ENCODE measurements at regions not wholly inside any gene's neighbourhood (a gene's known extent, or its start where the extent isn't known, plus 50 kb on each side); places are given as distances from the start of the nearest gene placed in this dataset.

- Histone ChIP-seq H3K27ac (ENCODE audit: low read depth in 1 of 2, low read length in 1 of 2) (no peak overlapping the region), H3K9ac (ENCODE audit: insufficient read depth in 1 of 2, low read length in 2 of 2) (no peak overlapping the region), H3K36me3 (ENCODE audit: control insufficient read depth in 4 of 4, insufficient read depth in 4 of 4, low read length in 4 of 4) (no peaks in the 10 kb centered on the region), H3K27me3 (ENCODE audit: control insufficient read depth in 3 of 3, insufficient read depth in 3 of 3, low read length in 2 of 3) (no peaks in the 10 kb centered on the region), H3K4me1 (ENCODE audit: control insufficient read depth in 5 of 5, insufficient read depth in 5 of 5, low read length in 5 of 5) (no peaks in the 10 kb centered on the region), H3K4me3 (no peak overlapping the region), H3K9me3 (ENCODE audit: control insufficient read depth in 4 of 4, insufficient read depth in 3 of 4, low read length in 3 of 4) (no peaks in the 10 kb centered on the region)
- DNase-seq: no peak
- no peak for TF ChIP-seq CTCF (IDR thresholded peaks at IDR 0.05; ENCODE audit: control extremely low read depth, extremely low read depth)
- ATAC-seq (ENCODE audit: insufficient read depth, low FRiP score): no peak
- 93 to 97% methylated on average over 2 of the region's 2 CpGs for WGBS, 2 donors
These were observed 234.6 kb upstream of the RFC3 start for GRCh38 chr13:33583398-33583797.

GRCh38 chr13:33590936-33591335 is 227.0 kb upstream of the RFC3 start:
- H3K4me1 ChIP-seq (ENCODE audit: control insufficient read depth in 5 of 5, insufficient read depth in 5 of 5, low read length in 5 of 5): no peaks in the 10 kb centered on the region
- H3K36me3 ChIP-seq (ENCODE audit: control insufficient read depth in 4 of 4, insufficient read depth in 4 of 4, low read length in 4 of 4): no peaks in the 10 kb centered on the region
- no peaks in the 10 kb centered on the region for H3K9me3 ChIP-seq (ENCODE audit: control insufficient read depth in 4 of 4, insufficient read depth in 3 of 4, low read length in 3 of 4)
- no peak overlapping the region for H3K4me3 ChIP-seq
- H3K9ac ChIP-seq (ENCODE audit: insufficient read depth in 1 of 2, low read length in 2 of 2): no peak overlapping the region
- H3K27me3 ChIP-seq (ENCODE audit: control insufficient read depth in 3 of 3, insufficient read depth in 3 of 3, low read length in 2 of 3): no peaks in the 10 kb centered on the region
- TF ChIP-seq CTCF (IDR thresholded peaks at IDR 0.05; ENCODE audit: control extremely low read depth, extremely low read depth): no peak
- H3K27ac ChIP-seq (ENCODE audit: low read depth in 1 of 2, low read length in 1 of 2): no peak overlapping the region
- ATAC-seq (ENCODE audit: insufficient read depth, low FRiP score) (no peak), DNase-seq (no peak)
- WGBS, 2 donors: 93 to 94% methylated on average over 6 of the region's 6 CpGs

- Histone ChIP-seq H3K27ac (ENCODE audit: low read depth in 1 of 2, low read length in 1 of 2) (no peak overlapping the region), H3K4me3 (no peak overlapping the region), H3K27me3 (ENCODE audit: control insufficient read depth in 3 of 3, insufficient read depth in 3 of 3, low read length in 2 of 3) (no peaks in the 10 kb centered on the region), H3K36me3 (ENCODE audit: control insufficient read depth in 4 of 4, insufficient read depth in 4 of 4, low read length in 4 of 4) (no peaks in the 10 kb centered on the region), H3K4me1 (ENCODE audit: control insufficient read depth in 5 of 5, insufficient read depth in 5 of 5, low read length in 5 of 5) (peaks cover 2 to 17% (median 7%) of the 10 kb centered on the region in 5 donors), H3K9ac (ENCODE audit: insufficient read depth in 1 of 2, low read length in 2 of 2) (no peak overlapping the region), H3K9me3 (ENCODE audit: control insufficient read depth in 4 of 4, insufficient read depth in 3 of 4, low read length in 3 of 4) (peaks cover 0 to 3% (median 0%) of the 10 kb centered on the region in 4 donors)
- DNase-seq: no peak
- no peak for ATAC-seq (ENCODE audit: insufficient read depth, low FRiP score)
- WGBS, 2 donors: 70 to 71% methylated on average over 7 of the region's 7 CpGs
- no peak for TF ChIP-seq CTCF (IDR thresholded peaks at IDR 0.05; ENCODE audit: control extremely low read depth, extremely low read depth)
These were observed 211.3 kb upstream of the RFC3 start for GRCh38 chr13:33606692-33607091.

GRCh38 chr13:33610438-33611120 is 207.4 kb upstream of the RFC3 start:
- DNase-seq (no peak), ATAC-seq (ENCODE audit: insufficient read depth, low FRiP score) (no peak)
- Histone ChIP-seq H3K9ac (ENCODE audit: insufficient read depth in 1 of 2, low read length in 2 of 2) (peak overlapping the region in 1 of 2 donors; percentile 66), H3K36me3 (ENCODE audit: control insufficient read depth in 4 of 4, insufficient read depth in 4 of 4, low read length in 4 of 4) (no peaks in the 10 kb centered on the region), H3K9me3 (ENCODE audit: control insufficient read depth in 4 of 4, insufficient read depth in 3 of 4, low read length in 3 of 4) (no peaks in the 10 kb centered on the region), H3K27me3 (ENCODE audit: control insufficient read depth in 3 of 3, insufficient read depth in 3 of 3, low read length in 2 of 3) (no peaks in the 10 kb centered on the region), H3K27ac (ENCODE audit: low read depth in 1 of 2, low read length in 1 of 2) (peak overlapping the region; percentile 88 to 89), H3K4me3 (no peak overlapping the region), H3K4me1 (ENCODE audit: control insufficient read depth in 5 of 5, insufficient read depth in 5 of 5, low read length in 5 of 5) (peaks cover 10 to 30% (median 14%) of the 10 kb centered on the region in 5 donors)
- 64 to 79% methylated on average over 27 of the region's 27 CpGs for WGBS, 2 donors
- no peak for TF ChIP-seq CTCF (IDR thresholded peaks at IDR 0.05; ENCODE audit: control extremely low read depth, extremely low read depth)

All from lung (tissue), 11 donors.